Stimulated activated CD4-positive, alpha-beta T cell treated with anti-CD3 and anti-CD28 coated beads, Interleukin-15, amount 100 ng/mL, for 48 hours (primary cell): ENCODE measurements at regions not wholly inside any gene's neighbourhood (a gene's known extent, or its start where the extent isn't known, plus 50 kb on each side); places are given as distances from the start of the nearest gene placed in this dataset.

ENCODE experiments used
- DNase-seq, 2 donors: peaks; one replicate each; pipeline ENCODE4 v3.0.0-alpha.2; 2020; ENCODE audit warnings: low read depth in 2 of 2

- DNase-seq = no peak
These were observed 133.8 kb downstream of the TMEM38B start for GRCh38 chr9:105828171-105828570.

GRCh38 chr9:105828596-105829213 is 134.4 kb downstream of the TMEM38B start:
- DNase-seq = no peak

DNA sequence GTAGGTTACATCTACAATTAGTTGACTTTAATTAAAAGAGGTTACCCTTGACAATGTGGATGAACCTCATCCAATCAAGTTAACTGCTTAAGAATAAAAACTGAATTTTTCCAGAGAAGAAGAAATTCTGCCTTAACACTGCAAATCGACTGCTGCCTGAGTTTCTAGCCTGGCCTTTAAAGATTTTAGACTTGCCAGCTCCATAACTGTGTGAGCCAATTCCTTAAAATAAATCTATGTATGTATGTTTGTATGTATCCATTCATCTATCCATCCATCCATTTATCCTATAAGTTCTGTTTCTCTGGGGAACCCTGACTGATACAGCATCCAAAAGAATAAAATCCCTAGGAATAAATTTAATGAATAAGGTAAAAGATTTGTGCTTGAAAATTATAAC is 136.1 kb downstream of the TMEM38B start:
- DNase-seq = no peak

GRCh38 chr9:105832096-105832710 is 137.9 kb downstream of the TMEM38B start:
- DNase-seq = no peak

GRCh38 chr9:105833271-105833975 is 139.1 kb downstream of the TMEM38B start:
- DNase-seq = no peak

DNA sequence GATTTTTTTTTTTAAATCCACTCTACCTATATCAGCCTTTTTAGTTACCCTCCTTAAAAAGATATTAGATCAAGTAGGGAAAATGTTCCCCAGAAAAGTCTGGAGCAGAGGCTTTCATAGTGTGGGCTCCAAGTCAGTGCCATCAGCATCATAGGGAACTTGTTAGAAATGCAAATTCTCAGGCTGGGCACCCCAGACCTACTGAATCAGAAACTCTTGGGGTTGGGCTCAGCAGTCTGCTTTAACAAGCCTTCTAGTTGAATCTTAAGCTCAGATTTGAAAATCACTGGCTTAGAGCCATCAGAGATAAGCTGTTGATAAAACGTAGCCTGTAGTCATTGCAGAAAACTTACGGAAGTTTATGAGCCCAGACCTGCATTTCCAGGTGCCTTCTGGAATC is 140.1 kb downstream of the TMEM38B start:
- no peak for DNase-seq

DNA sequence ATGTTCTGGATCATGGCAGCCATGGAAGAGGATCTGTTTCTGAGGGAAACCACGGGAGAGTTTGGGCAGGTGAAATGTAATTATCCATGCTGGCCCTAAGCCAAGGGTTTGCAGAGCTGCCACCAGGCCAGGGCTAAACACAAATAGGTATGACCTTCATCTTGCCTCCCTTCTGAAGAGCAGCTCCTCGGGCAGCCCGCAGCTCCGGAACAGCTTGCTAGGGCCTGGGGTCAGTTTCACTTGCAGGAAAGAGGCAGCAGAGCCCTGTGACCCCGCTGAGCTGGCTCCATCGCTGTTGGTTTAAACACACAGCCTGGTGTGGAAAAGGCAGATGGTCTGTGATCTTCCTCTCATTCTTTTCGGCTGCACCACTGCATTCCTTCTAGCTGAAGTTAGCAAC is 141.4 kb downstream of the TMEM38B start:
- no peak for DNase-seq

- no peak for DNase-seq
These were observed 142.8 kb downstream of the TMEM38B start for GRCh38 chr9:105836936-105837660.

DNA sequence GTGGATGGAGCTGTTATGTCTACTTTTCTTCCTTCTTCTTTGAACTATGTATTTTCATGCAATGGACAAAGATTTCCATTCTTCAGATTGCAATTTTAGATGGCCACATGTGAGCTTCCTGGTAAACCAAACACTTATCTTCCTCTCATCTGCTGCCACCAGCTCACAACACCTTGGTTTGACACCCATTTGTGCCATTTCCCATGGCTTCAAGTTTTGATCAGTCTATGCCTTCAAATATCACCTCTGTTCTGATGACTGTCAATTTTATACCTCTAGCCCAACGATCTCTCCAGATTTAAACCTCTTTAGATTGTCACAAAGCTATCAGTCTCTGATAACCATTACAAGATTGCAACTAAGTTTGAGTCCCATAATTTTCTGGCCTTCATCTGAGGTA is 147.2 kb downstream of the TMEM38B start:
- DNase-seq = no peak

- DNase-seq = no peak
These were observed 147.8 kb downstream of the TMEM38B start for GRCh38 chr9:105842023-105842644.

DNA sequence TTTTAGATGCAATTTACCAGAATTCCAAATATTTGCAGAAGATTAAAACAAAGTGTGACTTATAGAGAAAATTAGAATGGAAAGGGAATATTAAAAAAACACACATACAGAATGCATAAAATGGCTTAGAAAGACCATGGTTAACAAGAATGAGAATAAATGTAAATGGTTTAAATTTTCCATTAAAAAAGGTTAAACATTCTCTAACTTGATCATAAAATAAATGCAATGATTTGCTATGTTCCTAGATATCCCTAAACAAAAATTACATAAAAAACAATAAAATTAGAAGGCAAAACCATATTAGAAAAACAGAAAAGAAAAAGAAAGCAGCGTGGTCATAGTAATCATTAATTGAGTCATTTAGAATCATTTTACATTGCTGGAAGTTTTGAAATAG is 152.5 kb downstream of the TMEM38B start:
- DNase-seq = no peak

DNA sequence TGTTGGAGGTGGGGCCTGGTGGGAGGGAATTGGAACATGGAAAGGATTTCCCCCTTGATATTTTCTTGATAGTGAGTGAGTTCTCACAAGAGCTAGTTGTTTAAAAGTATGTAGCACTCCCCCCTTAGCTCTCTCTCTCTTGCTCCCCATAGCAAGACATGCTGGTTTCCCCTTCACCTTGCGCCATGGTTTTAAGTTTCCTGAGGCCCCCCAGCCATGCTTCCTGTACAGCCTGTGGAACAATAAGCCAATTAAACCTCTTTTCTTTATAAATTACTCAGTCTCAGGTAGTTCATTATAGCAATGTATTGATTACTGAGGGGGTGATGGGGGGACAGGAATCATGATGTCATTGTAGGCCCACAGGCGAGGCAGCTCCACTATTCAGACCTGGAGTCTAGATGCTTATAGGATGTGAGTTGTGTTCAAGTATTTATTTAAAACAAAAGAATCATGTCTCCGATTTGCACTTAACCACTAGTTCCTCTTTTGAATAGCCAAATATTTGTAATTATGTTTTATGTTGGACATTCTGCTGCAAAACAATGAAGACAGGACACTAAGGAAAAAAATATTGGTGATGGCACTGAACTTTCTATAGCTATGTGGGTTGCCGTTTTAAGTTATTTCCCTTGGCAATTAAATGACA is 156.6 kb downstream of the TMEM38B start:
- DNase-seq = no peak

DNA sequence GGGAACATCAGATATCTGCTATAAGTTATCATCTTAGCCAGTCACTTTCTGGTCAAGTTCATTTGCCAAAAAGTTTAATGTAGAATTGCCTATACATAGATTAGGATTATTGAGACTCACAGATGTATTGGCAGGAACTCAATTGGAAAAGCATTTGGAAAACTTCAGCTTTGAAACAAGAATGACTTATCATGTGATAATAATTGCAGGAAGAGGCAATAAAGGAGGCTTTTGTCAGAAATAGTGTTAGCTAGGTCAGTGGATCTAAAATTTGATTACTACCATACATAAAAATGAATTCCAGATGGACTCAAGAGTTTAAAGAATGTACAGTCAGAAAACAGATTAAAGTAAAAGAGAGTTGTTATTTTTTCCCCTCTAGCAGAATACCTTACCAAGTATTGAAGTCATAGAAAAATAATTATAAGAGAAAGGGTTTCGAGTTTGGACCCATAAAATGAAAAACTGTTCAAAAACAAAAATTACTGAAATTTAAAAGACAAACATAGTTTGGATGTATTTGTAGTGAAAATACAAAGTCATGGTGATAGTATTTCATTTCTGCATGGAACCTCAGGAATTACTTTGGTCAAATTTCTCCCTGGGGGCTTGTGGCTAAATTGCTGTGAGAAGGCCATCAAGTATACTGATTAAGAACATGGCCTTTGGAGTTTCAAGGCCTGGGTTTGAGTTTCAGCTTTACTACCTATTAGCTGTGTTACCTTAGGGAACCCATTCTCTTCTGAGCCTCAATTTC is 159.9 kb downstream of the TMEM38B start:
- no peak for DNase-seq

DNA sequence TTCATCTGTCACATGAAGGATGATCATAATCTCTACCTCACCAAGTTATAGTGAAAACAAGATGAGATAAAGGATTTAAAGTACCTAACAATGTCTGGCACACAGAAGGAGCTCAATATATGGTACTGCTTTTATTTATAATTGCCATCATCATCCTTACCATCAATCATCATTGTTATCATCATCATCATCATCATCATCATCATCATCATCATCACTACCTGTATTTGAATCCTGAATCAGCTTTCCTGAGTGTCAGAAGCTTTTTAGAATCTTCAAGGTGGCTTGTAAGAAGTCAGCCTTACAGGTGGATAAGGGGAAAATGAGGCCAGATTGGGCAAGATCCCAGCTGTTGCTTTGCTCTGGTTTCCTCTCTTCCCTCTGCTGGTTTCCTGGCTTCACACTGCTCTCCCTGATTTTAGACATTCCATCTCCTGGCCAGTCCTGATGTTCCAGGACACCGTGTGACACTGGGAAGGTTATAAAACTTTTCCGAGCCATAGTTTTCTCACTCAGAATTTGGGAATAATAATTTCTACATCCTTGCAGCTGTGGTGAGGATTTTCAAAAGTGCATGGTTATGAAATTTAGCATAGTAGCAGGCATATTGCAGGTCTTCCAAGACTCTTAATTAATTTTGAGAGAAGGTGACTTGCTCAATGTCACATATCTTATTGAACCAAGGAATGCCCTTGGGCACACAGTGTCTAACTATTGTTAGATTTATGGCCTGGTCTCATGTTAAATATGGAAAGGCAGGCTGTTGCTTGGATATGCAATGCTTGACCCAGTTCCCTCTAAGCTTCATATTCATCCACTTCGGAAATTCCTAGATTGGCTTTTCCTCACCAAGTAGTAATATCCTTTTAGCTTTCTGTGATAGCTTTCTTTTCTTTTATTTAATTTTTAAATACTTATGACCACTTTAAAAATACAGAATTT is 160.7 kb downstream of the TMEM38B start:
- no peak for DNase-seq

GRCh38 chr9:105855987-105856386 is 161.6 kb downstream of the TMEM38B start:
- DNase-seq = no peak

DNA sequence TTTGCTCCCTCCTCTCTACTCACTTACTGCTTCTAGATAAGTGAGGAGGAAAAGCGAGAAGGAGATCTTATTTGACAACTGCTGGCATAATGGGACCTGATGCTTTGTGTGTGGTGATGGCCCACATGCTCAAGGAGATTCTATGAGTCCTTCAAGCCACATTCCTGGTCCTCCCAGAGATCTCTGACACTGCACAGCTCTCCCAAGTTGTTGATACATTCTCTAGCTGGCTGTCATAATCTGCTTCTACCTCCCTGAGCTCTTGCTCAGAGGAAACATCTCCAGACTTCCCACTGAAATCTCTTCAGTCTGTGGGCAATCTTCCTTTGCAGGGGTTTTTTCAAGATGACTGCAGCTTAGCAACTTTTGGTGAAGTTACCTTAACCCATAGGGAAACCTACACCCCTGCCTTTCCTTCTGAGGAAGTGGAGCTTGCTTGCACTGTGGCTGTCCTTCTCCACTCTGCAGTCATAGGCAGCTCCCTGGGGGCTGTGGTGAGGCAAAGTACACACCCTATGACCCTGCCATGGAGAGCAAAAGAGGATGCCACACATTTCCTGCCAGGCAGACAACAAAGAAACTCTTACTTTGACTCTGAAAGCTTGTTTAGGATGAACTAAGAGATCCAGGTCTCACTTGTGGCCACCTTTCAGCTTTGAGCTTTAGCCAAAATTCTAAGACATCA is 163.8 kb downstream of the TMEM38B start:
- DNase-seq = no peak

DNA sequence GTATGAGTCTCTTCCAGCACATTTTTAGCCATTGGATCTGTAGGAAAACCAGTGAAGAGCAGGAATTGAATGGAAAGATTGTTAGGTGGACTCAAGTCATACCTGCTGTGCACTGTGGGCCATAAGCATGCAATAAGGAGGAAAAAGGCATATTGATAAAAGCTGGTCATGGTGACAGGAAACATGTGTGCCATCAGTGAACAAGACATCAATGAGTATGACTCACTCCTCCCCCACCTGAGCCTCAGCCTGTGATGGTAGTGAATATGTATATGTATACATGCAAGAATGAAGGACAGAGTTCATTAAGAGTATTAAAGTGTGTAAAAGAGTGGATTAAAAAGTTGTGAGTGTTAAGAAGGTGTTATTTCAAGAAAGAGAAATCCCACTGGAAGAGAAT is 164.5 kb downstream of the TMEM38B start:
- DNase-seq = no peak

DNA sequence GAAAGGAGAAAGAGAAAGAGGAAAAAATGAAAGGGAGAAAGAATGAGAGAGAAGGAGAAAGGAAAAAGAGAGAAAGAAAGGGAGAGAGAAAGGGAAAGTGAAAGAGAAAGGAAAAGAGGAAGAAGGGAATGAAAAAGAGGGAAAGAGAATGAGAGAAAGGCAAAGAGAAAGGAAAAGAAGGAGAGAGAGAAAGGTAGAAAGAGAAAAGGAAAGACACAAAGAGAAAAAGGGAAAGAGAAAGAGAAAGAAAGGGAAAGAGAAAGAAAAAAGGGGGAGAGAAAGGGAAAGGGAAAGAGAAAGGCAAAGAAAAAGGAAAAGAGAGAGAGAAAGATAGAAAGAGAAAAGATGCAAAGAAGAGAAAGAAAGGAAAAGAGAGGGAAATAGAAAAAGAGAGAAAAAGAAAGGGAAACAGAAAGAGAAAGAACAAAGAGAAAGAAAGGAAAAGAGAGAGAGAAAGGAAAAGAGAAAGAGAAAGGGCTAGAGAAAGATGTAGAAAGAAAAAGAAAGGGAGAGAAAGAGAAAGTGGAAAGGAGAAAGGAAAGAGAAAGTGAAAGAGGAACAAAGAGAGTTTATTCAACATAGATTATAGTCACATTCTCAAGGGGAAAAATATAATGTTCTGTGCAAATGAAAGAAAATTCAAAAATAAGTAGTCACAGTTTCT is 165.2 kb downstream of the TMEM38B start:
- DNase-seq = no peak

DNA sequence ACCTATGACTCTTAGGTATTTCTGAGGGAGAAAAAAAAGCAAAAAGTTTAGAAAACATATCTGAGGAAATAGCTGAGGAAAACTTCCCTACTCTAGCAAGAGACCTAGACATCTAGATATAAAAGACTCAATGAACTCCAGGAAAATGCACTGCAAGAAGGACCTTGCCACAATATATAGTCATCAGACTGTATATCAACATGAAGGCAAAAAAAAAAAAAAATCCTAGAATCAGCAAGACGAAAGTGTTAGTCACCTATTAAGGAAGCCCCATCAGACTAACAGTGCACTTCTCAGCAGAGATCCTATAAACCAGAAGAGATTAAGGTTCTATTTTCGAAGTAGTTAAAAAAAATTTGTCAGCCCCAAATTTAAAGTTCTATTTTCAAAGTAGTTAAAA is 166.2 kb downstream of the TMEM38B start:
- no peak for DNase-seq
